Ishikawa (cell line): ENCODE measurements at regions not wholly inside any gene's neighbourhood (a gene's known extent, or its start where the extent isn't known, plus 50 kb on each side); places are given as distances from the start of the nearest gene placed in this dataset.

ENCODE experiments used
- CEBPB ChIP-seq: IDR thresholded peaks from 2 replicates; pipeline ENCODE4 v1.6.1; 2012
- CREB1 ChIP-seq: IDR thresholded peaks from 2 replicates; pipeline ENCODE4 v1.6.1; 2012; ENCODE audit warnings: low read depth
- EP300 ChIP-seq: IDR thresholded peaks from 2 replicates; pipeline ENCODE4 v1.6.1; 2012; ENCODE audit warnings: borderline replicate concordance
- FOXM1 ChIP-seq: IDR thresholded peaks from 2 replicates; pipeline ENCODE4 v1.6.1; 2012; ENCODE audit warnings: low read depth, borderline replicate concordance
- NFIC ChIP-seq: IDR thresholded peaks from 2 replicates; pipeline ENCODE4 v1.6.1; 2012
- RAD21 ChIP-seq: IDR thresholded peaks from 2 replicates; pipeline ENCODE4 v1.6.1; 2012; ENCODE audit warnings: low read depth
- TAF1 ChIP-seq: IDR thresholded peaks from 2 replicates; pipeline ENCODE4 v1.6.1; 2012; ENCODE audit warnings: low read depth, mild to moderate bottlenecking
- TCF12 ChIP-seq: IDR thresholded peaks from 2 replicates; pipeline ENCODE4 v1.6.1; 2012; ENCODE audit warnings: low read depth
- TEAD4 ChIP-seq: IDR thresholded peaks from 2 replicates; pipeline ENCODE4 v1.6.1; 2012
- YY1 ChIP-seq: IDR thresholded peaks from 2 replicates; pipeline ENCODE4 v1.6.1; 2012; ENCODE audit warnings: low read depth
- TF ChIP-seq, protein P1 (sequence below): IDR thresholded peaks from 2 replicates; pipeline ENCODE4 v1.6.1; 2012
- TF ChIP-seq, protein P2 (sequence below): IDR thresholded peaks from 2 replicates; pipeline ENCODE4 v1.6.1; 2012; ENCODE audit warnings: low read depth, mild to moderate bottlenecking
- TF ChIP-seq, protein P3 (sequence below): IDR thresholded peaks from 2 replicates; pipeline ENCODE4 v1.6.1; 2012

DNA sequence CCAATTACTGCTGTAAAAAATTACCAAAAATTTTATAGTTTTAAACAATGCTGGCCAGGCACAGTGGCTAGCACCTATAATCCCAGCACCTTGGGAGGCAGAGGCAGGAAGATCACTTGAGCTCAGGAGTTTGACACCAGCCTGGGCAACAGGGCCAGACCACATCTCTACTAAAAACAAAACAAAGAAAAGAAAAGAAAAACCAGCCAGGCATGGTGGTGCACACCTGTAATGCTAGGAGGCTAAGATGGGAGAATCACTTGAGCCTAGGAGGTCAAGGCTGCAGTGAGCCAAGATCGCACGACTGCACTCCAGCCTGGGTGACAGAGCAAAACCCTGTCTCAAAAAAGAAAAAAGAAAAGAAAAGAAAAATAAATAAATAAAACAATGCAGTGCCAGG lies 54.0 kb upstream of the ARID2 start:
- TF ChIP-seq, protein P1, sequence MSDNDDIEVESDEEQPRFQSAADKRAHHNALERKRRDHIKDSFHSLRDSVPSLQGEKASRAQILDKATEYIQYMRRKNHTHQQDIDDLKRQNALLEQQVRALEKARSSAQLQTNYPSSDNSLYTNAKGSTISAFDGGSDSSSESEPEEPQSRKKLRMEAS: no peak
- TF ChIP-seq FOXM1 (no peak), YY1 (no peak), EP300 (no peak), TAF1 (no peak), CEBPB (no peak), TEAD4 (no peak), RAD21 (no peak), CREB1 (no peak), NFIC (no peak), TCF12 (no peak)
- TF ChIP-seq, protein P2, sequence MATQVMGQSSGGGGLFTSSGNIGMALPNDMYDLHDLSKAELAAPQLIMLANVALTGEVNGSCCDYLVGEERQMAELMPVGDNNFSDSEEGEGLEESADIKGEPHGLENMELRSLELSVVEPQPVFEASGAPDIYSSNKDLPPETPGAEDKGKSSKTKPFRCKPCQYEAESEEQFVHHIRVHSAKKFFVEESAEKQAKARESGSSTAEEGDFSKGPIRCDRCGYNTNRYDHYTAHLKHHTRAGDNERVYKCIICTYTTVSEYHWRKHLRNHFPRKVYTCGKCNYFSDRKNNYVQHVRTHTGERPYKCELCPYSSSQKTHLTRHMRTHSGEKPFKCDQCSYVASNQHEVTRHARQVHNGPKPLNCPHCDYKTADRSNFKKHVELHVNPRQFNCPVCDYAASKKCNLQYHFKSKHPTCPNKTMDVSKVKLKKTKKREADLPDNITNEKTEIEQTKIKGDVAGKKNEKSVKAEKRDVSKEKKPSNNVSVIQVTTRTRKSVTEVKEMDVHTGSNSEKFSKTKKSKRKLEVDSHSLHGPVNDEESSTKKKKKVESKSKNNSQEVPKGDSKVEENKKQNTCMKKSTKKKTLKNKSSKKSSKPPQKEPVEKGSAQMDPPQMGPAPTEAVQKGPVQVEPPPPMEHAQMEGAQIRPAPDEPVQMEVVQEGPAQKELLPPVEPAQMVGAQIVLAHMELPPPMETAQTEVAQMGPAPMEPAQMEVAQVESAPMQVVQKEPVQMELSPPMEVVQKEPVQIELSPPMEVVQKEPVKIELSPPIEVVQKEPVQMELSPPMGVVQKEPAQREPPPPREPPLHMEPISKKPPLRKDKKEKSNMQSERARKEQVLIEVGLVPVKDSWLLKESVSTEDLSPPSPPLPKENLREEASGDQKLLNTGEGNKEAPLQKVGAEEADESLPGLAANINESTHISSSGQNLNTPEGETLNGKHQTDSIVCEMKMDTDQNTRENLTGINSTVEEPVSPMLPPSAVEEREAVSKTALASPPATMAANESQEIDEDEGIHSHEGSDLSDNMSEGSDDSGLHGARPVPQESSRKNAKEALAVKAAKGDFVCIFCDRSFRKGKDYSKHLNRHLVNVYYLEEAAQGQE: no peak
- TF ChIP-seq, protein P3, sequence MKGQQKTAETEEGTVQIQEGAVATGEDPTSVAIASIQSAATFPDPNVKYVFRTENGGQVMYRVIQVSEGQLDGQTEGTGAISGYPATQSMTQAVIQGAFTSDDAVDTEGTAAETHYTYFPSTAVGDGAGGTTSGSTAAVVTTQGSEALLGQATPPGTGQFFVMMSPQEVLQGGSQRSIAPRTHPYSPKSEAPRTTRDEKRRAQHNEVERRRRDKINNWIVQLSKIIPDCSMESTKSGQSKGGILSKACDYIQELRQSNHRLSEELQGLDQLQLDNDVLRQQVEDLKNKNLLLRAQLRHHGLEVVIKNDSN: no peak
